ENCODE measurements at regions not wholly inside any gene's neighbourhood (a gene's known extent, or its start where the extent isn't known, plus 50 kb on each side); places are given as distances from the start of the nearest gene placed in this dataset.

DNA sequence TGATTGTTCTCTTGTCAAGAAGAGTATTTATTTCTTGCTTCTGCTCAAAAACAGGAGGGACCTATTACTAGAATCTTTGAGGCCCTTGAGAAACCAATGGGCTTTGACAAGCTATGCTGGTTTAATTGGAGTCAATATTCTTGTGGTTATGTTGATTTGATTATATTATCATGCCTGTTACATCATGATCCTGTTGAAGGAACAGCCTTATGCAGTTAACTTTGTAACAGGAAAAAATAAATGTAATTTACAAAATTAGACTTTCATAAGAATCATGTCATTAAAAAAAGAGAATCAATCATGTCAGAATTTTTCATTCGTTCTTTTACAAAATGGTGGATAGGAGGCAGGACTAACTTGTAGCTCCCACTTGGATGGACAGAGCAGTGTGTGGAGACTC lies 386.1 kb upstream of the DDI1 start:
- no peak for TF ChIP-seq FOXM1 (IDR thresholded peaks at IDR 0.05; ENCODE audit: borderline replicate concordance)
- TF ChIP-seq BHLHE40 (IDR thresholded peaks at IDR 0.05; ENCODE audit: borderline replicate concordance): no peak
- no peak for TF ChIP-seq FOXK2 (IDR thresholded peaks at IDR 0.05)
